ENCODE measurements at regions not wholly inside any gene's neighbourhood (a gene's known extent, or its start where the extent isn't known, plus 50 kb on each side); places are given as distances from the start of the nearest gene placed in this dataset.

GRCh38 chr13:91078093-91078679 lies 269.3 kb upstream of the MIR17HG start:
- no peak for TF ChIP-seq POLR2AphosphoS5 (IDR thresholded peaks at IDR 0.05; ENCODE audit: borderline replicate concordance, low read depth, low read length)
- no peak for TF ChIP-seq EZH2 (IDR thresholded peaks at IDR 0.05)
